ENCODE measurements at regions not wholly inside any gene's neighbourhood (a gene's known extent, or its start where the extent isn't known, plus 50 kb on each side); places are given as distances from the start of the nearest gene placed in this dataset.

- in situ Hi-C loops (cut with HindIII; ENCODE audit: low sequenced_read_pairs), result no loop called here
- H3K4me3 ChIP-seq (ENCODE audit: low read depth, low read length), result no peak overlapping the region
- TF ChIP-seq, protein P1, sequence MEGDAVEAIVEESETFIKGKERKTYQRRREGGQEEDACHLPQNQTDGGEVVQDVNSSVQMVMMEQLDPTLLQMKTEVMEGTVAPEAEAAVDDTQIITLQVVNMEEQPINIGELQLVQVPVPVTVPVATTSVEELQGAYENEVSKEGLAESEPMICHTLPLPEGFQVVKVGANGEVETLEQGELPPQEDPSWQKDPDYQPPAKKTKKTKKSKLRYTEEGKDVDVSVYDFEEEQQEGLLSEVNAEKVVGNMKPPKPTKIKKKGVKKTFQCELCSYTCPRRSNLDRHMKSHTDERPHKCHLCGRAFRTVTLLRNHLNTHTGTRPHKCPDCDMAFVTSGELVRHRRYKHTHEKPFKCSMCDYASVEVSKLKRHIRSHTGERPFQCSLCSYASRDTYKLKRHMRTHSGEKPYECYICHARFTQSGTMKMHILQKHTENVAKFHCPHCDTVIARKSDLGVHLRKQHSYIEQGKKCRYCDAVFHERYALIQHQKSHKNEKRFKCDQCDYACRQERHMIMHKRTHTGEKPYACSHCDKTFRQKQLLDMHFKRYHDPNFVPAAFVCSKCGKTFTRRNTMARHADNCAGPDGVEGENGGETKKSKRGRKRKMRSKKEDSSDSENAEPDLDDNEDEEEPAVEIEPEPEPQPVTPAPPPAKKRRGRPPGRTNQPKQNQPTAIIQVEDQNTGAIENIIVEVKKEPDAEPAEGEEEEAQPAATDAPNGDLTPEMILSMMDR (IDR thresholded peaks at IDR 0.05; ENCODE audit: low read depth, low read length), result no peak
- DNase-seq (ENCODE audit: low read depth, low spot score), result no peak
Measured at GRCh38 chr15:38687340-38687739, 122.7 kb upstream of the RASGRP1 start.

DNA sequence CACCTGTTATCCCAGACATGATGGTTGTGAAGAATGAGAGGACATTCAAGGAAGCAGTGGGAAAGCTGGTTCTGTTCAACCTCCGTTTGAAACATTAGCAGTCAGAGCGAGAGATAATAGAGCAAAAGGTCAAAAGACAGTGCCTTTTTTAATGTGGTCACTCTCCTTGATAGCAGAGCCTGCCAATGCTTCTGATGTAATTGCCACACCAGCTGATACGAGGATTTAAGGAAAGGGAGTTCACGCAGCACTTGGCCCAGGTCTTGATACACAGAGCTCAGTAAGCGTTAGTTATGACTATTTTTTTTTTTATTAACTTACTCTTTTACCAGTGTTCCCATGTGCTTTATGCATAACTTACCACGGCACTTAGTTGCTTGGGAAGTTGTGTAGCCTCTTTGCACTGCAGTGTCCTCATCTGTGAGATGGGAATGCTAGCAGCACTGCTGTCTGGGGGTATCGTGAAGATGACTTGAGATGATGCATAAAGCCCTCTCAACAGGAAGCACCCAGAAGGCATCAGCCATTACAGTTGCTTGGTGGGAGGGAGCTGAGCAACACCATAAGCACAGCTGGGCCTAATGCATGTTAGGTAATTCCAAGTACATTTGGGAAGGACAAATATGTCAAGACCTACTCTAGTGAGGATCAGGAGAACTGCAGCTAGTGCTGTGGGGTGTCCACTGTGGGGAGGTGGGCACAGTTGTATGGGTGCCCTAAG, 123.3 kb upstream of the RASGRP1 start:
- TF ChIP-seq, protein P1 (IDR thresholded peaks at IDR 0.05; ENCODE audit: low read depth, low read length), result no peak
- DNase-seq (ENCODE audit: low read depth, low spot score), result no peak
- H3K4me3 ChIP-seq (ENCODE audit: low read depth, low read length), result no peak overlapping the region
- in situ Hi-C loops (cut with HindIII; ENCODE audit: low sequenced_read_pairs), result no loop called here

DNA sequence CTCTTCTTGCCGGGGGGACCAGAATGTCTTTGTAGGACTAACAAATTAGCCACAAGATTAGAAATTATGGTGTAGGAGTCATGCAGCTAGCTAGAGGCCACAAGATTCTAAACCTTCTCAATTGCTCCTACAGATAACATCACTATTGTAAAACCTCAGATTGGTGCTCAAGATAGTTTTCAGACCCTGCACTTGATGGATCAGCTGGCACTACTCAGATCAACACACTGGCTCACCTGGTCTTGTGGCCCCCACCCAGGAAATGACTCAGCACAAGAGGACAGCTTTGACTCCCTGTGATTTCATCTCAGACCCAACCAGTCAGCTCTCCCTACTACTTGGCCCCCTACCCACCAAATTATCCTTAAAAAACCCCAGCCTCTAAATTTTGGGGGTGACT, 124.1 kb upstream of the RASGRP1 start:
- in situ Hi-C loops (cut with HindIII; ENCODE audit: low sequenced_read_pairs), result no loop called here
- TF ChIP-seq, protein P1 (IDR thresholded peaks at IDR 0.05; ENCODE audit: low read depth, low read length), result no peak
- DNase-seq (ENCODE audit: low read depth, low spot score), result no peak
- H3K4me3 ChIP-seq (ENCODE audit: low read depth, low read length), result no peak overlapping the region

DNA sequence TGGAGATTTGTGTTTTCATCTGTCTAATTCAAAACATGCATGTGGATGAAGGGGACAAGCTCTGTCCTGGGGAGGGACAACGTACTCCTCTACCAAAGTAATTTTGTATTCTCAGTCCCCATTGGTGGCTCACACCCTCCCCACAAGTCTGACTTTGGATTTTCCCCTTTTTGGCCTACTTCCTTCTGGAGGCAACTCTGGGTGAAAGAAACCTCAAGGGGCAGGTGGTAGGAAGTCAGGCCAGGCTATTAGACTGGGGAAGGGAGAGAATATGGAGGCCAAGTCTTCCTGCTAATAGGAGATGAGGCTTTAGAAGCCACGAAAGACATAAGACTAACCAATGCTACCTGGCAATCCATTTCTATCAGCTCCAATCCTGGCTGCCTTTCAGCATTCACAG, 124.9 kb upstream of the RASGRP1 start:
- TF ChIP-seq, protein P1 (IDR thresholded peaks at IDR 0.05; ENCODE audit: low read depth, low read length), result no peak
- in situ Hi-C loops (cut with HindIII; ENCODE audit: low sequenced_read_pairs), result no loop called here
- no peak for DNase-seq (ENCODE audit: low read depth, low spot score)
- H3K4me3 ChIP-seq (ENCODE audit: low read depth, low read length), result no peak overlapping the region

- no peak for DNase-seq (ENCODE audit: low read depth, low spot score)
- TF ChIP-seq, protein P1 (IDR thresholded peaks at IDR 0.05; ENCODE audit: low read depth, low read length), result no peak
- in situ Hi-C loops (cut with HindIII; ENCODE audit: low sequenced_read_pairs), result no loop called here
- H3K4me3 ChIP-seq (ENCODE audit: low read depth, low read length), result no peak overlapping the region
Measured at GRCh38 chr15:38690216-38690615, 125.6 kb upstream of the RASGRP1 start.

- no peak overlapping the region for H3K4me3 ChIP-seq (ENCODE audit: low read depth, low read length)
- TF ChIP-seq, protein P1 (IDR thresholded peaks at IDR 0.05; ENCODE audit: low read depth, low read length), result peak; percentile 84
- peak; percentile 72 for DNase-seq (ENCODE audit: low read depth, low spot score)
- in situ Hi-C loops (cut with HindIII; ENCODE audit: low sequenced_read_pairs), result no loop called here
Measured at GRCh38 chr15:38690719-38691332, 126.2 kb upstream of the RASGRP1 start.

Data from astrocyte of the spinal cord (primary cell).